HL-60/S4 treated with phorbol 12-myristate 13-acetate at 8.2 ng/mL for 4 days and 3 days (cell line): ENCODE measurements at regions not wholly inside any gene's neighbourhood (a gene's known extent, or its start where the extent isn't known, plus 50 kb on each side); places are given as distances from the start of the nearest gene placed in this dataset.

Source experiments
- in situ Hi-C: fragments of 300-500 bp; cut with MboI; formaldehyde crosslinking; loops from 2 replicates; pipeline ENCODE4 v1.15.0; 2022; ENCODE audit warnings: low sequenced_read_pairs

DNA sequence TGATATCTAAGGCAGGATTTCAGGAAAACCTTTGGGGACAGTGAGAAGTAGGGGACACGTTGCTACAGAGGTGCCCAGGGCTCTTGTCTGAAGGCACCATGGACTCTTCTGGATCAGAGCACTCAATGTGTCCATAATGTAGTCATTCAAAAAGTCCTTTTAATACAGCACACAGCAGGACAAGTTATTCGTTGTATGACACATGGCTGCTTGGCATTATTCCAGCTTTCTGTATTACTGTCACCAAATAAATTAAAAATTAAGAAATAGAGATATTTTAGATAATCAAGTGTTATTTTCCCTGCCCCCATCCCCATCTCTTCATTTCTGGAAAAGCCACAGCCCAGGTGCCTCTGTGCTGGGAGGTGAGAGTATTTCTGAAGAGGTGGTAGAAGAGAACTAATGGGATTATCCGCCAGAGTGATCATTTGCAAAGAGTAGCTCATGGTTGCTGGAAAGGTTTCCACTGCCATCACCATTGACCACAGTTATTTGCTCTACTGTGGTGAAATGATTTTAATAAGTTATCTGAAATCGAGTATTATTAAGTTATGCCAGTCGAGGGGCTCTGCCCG lies 83.0 kb downstream of the CXCL12 start:
- in situ Hi-C loops, result no loop called here

DNA sequence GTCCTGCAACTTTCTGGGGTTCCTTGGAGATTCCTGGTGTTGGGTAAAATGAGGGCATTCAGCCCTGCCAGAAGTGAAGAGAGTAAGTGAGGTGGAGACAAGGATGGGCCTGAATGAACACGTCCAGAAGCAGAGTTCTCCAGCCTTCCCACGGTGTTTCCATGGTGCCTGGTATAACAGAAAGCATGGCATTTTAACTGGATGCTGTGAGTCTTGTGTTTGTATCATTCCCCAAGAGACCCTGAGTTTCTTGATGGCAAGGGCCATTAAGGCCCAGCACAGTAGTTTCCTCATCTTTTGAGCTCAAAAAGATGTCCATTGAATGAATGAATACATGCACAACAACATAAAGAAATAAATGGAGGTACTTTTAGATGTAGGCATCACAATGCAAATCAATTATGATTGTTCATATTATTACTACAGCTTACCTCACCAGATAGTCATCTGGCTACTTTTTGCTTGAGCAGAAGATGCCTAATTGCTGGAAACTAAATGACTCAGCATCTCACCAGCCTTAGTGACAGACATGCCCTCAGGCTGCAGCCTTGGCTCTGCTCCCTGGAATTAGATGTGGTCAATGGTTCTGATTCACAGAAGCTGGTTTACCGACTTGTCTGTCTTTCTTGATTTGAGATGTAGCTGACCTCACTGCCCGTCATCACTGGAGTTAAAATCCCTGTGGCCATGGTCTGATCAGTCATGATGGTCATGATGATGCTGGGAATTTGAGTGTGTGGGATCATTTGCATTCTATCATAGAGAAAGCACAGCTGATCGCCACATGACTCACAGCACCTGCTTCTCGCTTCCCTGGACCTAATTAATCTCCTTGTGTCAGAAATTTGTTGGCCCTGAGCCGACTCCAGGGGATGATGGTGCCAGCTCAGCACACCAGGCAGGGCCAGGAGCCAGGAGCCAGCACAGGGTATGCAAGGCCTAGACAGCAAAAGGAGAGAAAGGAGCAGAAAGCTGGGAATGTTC lies 83.9 kb downstream of the CXCL12 start:
- in situ Hi-C loops, result no loop called here

DNA sequence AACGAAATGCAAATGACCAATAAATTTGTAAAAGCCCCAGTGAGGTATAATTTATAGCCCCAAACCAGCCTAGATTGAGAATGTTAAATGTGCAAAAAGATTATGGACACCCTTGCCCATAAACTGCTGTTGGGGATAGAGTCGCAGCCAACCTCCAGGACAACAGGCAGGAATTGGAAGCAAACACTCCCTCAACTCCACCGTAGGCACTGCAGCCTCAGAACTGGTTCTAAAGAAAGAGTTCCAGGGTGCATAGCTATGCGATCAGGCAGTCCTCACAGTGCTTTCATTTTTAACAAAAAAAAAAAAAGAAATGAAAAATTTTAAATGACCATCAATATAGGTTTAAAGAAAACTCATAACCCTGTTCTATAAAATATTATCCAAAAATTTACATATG lies 86.2 kb downstream of the CXCL12 start:
- in situ Hi-C loops, result no loop called here

DNA sequence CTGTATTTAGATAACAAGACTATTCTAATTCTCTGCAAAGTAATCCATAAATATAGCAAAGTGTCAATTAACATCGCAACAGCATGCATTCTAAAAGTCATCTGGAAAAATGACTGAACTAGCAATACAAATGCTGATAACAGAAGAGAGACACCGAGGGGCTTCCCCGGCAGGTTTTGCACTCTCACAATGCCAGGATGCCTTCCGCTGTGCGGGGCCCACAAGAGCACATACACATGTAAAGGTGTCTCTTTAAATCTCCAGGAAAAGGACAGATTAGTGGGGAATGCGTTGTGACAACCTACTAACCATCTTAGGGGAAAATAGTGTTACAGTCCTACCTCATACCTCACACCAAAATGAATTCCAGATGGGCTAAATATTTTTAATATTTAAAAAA lies 86.9 kb downstream of the CXCL12 start:
- in situ Hi-C loops, result no loop called here

DNA sequence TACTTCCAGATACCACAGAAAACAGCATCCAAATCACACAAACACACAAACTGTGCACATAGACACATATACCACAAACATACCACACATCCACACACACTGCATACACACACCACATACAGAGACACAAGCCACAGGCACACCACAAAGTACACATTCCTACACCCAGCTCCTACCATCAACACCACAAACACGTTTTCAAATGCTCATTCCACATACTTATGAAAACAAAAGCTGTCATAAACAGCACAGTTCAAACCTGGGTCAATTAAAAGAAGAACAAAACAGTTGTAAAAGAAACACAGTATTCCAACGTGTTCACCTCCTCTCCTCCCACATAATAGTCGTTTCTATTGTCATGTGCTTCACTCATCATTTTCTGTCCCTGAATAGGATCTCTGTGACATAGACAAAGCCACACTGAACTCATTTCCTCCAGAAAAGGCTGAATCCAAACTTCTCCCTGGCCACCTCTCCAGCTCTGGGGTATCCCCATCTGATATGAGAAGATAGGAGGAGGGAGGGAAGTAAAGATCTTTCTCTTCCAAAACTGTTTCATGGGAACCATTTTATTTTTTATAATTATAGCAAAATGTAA lies 89.2 kb downstream of the CXCL12 start:
- in situ Hi-C loops, result no loop called here

DNA sequence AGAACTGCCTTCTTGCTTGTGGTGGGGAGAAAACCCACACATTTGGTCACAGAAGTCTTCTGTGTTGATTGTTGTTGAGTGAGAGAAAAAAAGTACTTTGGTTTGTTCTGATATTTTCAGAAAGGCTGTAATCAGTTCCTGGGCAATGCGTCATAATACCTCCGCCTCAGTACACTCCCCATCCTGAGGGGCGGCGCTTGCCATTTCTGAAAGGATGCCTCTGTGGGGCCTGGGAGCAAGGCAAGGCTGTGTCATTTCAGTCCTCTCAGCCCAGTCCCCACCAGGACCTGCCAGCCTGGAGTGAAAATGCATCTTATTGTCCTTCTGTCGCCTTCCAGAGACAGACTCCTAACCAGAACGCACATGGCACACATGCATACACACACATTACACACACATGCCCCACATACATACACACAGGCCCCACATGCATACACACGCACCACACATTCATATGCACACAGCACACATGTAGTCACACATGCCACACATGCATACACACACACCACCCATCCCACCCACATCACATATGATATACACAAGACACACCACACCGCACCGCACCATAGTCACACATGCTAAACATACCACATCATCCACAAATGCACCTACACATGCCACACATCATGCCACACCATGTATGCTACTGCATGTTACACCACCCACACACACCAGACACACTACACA lies 90.0 kb downstream of the CXCL12 start:
- in situ Hi-C loops, result no loop called here

DNA sequence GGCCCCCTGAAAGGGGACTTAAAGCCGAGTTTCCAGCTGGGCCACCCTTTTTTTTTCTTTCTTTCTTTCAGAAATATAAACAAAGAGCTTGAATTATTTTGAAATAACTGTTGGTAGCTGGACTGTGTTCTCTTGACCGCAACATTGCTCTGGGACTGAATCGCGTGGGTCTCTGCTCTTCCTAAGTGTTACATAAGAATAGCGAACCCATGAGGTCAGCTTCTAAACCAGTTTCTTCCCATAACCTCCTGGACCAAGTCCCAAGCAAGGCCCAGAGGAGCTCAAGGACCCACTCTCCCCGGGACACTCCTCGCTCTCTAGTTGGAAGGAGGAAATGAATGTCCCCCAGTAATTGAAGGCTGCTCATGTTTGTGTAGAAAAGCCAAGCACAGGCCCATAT lies 91.1 kb downstream of the CXCL12 start:
- in situ Hi-C loops, result no loop called here

DNA sequence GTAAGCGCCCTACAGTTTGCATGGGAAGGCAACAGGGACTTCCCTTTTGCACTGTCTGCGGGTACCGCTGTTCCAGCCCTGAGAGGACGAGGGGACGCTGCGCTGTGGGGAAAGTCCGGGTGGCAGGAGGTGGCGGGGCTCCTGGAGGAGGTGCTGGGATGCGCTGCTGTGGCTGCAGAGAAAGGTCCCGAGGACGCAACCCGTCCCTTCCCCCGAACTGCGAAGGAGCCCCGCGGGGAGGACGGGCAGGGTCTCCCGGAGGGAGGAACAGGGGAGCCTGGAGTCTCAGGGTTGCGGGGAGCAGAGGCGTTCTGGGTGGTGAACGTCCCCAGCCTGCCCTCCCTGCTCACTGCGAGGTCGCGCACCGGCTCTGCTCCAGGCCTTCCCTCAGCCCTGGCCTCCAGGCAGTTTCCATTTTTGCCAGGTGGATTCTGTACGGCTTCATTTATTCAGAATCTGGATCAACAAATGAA lies 91.6 kb downstream of the CXCL12 start:
- in situ Hi-C loops, result no loop called here

DNA sequence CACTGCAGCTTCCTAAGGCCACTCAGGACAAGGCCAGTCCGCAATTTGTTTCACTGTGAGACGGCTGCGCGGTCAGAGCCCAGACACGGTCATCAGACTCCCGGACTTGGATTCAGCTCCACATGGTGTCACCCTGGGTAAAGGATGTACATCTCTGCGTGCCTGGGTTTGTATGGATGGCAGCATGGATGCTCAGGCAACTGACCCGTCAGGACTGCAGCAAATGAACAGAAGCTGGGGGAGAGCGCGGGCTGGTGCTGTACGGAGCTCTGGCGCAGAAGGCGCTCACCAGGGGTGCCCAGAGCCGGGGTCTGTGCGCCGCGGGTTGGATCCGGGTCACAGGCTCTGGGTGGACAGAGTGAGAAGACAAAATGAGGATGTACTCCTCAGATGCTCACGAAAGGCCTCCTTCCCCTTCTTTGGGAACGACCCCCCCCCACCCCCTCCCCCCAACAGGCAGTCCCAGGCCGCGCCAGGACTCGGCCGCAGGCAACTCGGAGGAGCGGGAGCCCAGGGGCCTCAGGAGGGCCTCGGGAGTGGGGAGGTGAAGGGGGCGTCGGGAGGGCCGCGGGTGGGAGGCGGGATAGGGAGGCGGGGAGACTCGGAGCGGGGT lies 92.4 kb downstream of the CXCL12 start:
- in situ Hi-C loops, result no loop called here

DNA sequence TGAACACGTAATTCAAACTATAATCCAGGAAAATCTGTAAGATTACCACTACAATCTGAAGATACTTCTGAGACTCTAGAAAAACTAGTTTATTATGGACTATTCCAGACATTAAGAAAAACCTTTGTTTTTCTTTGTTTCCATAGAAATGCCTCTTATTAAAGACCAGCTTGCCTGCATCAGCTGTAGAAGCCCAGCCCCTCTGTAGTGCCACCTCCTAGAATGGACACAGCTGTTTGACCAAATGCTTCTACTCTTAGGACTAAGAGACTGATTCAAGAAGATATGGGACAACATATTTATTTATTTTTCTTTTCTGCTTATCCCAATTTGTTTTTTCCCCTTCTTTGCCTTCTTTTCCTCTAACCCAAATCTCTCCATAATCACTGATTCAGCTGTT lies 93.8 kb downstream of the CXCL12 start:
- in situ Hi-C loops, result no loop called here

DNA sequence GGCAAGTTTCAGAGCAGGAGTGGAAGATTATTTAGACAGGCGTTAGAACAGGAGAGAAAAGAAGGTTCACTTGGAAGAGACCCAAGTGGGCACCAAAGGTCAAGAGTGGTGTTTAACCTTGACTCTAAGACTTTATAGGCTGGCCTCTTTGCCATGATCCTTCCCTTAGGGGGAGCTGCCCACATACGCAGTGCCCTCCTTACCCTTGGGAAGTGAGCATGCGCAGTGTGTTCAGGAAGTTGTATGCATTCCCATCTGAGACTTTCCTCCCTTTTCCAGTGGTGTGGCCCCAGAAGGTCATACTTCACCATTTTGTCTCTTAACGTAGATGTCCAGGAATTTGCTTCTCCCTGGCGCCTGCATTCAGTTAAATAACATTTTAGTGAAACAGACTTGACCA lies 95.8 kb downstream of the CXCL12 start:
- in situ Hi-C loops, result no loop called here

DNA sequence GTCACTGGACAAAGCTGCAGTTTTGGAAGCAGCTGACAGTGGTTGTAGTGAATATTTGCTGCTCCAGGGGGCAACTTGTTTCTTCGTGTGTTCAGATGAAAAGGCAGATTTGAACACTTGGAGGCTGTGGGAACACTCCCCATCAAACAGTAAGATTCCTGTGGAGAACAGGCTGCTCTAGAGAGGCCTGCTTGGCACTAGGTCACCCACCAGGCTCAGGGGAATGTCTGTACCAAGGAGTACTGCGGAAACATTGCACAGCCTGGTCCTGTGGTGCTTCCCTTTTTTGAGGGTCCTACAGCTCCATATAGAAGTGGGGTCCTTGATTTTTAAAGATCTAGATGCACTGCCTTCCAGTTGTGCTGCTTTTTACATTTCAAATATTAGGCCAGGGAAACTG lies 97.5 kb downstream of the CXCL12 start:
- in situ Hi-C loops, result no loop called here

DNA sequence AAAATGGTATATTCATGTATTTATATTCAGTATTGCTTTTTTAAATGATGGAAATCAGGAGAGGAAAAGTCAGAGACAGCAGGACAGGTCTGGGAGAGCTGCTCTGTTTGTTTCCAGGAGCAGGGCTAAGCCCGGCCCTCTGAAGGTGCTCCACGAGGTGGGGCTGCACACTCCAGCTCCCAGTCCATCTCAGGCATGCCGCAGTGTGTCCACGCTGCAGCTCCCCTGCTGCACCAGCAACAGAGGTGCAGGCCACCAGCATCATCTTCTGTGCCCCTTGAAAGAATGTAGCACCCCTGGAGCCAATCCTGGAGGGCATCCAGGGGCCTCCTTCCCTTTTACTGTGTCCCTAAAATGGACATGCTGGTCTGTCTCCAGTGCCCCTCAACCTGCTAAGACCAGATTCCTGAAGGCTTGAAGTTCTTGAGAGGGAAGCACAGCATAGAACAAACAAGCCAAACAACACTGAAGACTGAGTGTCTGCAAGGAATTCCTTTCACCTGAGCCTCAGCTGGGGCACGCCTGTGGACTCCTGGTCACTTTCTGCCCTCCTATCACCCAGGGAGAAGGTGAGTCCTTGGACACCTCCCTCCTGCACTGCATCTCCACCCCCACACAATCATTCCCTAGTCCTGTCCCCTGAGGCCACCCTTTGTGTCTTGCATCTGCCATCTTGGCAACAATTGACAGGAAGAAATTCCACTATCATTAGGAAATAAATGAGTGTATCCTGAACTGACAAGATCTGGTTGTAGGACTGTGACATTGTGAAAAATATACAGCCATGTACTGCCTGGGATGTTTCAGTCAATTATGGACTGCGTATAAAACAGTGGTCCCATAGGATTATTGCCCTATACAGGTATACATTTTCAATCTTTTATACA lies 100.5 kb downstream of the CXCL12 start:
- in situ Hi-C loops, result no loop called here

DNA sequence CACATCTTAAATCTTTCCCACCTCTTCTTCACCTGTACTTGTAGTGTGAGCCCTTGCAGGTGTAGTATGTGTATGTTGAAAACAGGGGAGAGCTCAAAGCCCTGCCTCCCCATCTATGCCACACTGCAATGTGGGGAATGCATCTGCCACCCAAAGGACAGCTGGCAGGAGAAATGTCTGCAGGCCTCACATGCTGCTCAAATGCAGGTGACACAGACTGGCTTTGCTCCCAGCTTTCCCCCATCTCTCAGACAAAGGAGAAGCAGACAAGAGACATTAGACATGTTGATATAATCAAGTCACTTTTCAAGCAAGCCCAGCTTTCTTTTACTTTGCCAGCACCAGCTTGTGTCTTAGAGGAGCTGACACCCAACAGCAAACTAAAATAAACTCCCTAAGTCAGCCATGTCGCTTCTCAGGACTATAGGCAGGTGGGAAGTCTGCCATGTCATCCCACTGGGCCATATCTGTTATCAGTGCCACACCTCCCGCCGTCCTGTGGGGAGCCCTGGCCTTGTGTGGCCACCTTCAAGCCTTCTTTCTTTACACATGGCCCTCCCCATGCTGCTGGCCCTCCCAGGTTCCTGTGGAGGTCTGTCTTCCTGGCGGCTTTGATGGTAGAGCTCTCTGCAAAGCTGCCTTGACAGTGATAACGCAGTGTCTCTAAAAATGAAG lies 102.1 kb downstream of the CXCL12 start:
- in situ Hi-C loops, result no loop called here

DNA sequence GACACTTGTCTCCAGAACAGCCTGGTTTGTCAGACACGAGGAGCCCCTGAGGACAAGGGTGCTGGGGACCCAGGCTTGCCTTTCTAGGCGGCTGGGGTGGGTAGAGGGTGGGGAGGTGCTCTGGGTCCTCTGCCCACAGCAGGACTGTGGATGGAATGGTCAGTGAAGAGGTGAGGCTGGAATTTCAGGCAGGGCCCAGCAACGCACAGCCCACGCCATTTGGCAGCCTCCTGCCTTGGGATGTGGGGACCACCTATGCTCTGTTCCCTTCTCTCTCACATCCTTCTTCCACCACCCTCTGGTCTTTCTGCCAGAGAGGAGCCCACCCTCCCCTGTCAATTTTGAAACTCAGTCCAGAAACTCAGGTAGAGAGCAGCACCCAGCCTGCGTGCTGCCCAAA lies 103.2 kb downstream of the CXCL12 start:
- in situ Hi-C loops, result no loop called here

DNA sequence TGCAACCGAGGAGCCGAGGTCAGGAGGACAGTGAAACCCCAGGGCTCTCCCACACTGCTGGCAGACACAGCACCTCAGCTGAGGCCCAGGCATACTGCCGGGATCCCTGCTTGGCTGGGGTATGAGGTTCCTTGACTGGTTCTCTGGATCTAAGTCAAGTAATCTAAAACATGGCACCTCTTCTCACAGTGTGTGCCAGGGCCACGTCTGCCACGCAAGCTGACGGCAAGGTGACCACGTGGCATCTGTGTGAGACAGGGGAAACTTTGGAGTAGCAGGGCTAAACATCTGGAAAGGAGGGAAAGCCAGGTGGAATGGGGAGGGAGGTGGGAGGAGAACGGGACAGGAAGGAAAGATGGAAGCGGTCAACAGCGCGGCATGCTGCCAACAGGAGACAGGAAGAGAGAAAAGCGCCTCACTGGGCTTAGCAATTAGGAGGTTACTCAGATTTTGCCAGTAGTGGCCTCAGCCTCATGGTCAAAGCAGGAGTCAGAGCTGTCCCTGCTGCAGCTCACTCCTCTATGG lies 103.7 kb downstream of the CXCL12 start:
- in situ Hi-C loops, result no loop called here

DNA sequence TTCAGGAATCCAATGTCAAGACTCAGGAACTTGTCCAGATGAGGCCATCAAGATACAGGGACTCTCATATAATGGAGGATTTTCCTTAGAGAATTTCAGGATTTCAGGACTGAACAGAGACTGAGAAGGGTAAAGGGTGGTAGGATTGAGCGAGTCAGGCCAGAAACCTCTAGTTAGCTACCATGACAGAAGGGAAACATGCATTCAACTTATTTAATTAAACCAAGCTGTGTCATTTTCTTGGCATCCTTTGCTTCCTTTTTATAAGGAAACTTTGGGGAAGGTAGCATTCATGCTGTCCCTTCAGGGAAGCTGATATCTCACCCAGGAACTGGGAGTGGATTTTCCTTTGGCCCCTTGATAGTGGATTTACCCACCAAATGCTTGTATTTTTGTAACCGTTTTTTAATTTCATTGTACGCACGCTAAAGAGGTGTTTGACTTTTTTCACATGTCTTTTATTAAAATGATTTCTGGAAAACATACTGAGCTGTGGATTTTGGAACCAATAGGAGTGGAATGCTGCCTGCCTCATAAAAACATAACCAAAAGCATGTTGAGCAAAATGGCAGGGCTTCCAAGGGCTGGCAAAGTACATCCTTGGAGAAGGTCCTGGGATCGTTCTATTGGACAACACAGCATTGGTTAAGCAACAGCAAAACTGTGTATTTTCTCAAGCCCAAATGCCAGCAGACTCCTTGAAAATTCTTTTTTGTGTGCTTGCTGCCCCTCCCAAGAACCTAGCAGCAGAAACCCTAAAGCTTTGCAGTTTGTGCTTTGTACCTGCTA lies 104.5 kb downstream of the CXCL12 start:
- in situ Hi-C loops, result no loop called here

DNA sequence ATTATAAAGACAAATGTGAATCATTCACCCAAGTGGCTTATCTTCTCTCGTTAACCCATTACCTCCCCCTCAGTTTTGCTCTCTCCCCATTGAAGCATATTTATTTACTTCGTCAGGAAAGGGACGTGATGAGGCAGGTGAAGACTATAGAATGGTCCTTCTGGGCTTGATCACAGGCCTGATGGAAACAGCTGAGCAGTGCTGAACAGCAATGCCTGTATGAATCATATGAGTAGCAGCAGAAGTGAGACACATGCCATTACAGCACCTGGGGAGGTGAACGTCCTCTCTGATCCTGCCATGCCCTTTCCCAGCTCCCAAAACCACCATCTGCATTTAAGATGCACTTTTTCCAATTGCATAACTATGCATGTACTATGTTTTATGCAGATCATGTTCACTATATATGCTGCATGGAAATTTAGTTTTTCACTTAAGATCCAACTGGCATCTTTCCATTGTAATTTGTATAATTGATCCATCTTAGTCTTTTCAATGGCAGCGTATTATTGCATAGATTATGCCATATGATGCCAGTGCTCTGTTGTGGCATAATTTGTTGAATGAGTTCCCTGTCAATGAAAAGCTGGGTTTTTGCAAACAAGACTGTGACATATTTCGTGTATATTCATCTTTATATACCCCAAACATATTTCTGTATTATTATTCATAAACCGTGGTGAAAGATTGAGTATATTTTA lies 105.3 kb downstream of the CXCL12 start:
- in situ Hi-C loops, result no loop called here
